ENCODE measurements at regions not wholly inside any gene's neighbourhood (a gene's known extent, or its start where the extent isn't known, plus 50 kb on each side); places are given as distances from the start of the nearest gene placed in this dataset.

- H3K27me3 ChIP-seq (ENCODE audit: control insufficient read depth, insufficient read depth) = no peaks in the 10 kb centered on the region
- WGBS = 61% methylated on average over 9 of the region's 9 CpGs
- ATAC-seq (peak; percentile 54 to 57), DNase-seq (no peak)
- H3K4me1 ChIP-seq (ENCODE audit: control insufficient read depth, insufficient read depth, low read length) = peaks cover 6% of the 10 kb centered on the region
- intact Hi-C loops (cut with DNase I) = no loop called here
- no peaks in the 10 kb centered on the region for H3K9me3 ChIP-seq (ENCODE audit: control insufficient read depth, low read length)
- H3K27ac ChIP-seq (ENCODE audit: low read length) = no peak overlapping the region
- H3K4me3 ChIP-seq (ENCODE audit: low read length) = no peak overlapping the region
Measured at GRCh38 chr2:12514631-12515437, 201.9 kb upstream of the TRIB2 start.

- WGBS = 0% methylated on average over 1 of the region's 1 CpG
- H3K4me1 ChIP-seq (ENCODE audit: control insufficient read depth, insufficient read depth, low read length) = peaks cover 6% of the 10 kb centered on the region
- no peak for ATAC-seq
- H3K4me3 ChIP-seq (ENCODE audit: low read length) = no peak overlapping the region
- no peaks in the 10 kb centered on the region for H3K9me3 ChIP-seq (ENCODE audit: control insufficient read depth, low read length)
- H3K27ac ChIP-seq (ENCODE audit: low read length) = no peak overlapping the region
- DNase-seq = no peak
- intact Hi-C loops (cut with DNase I) = no loop called here
- no peaks in the 10 kb centered on the region for H3K27me3 ChIP-seq (ENCODE audit: control insufficient read depth, insufficient read depth)
Measured at GRCh38 chr2:12515871-12516270, 200.9 kb upstream of the TRIB2 start.

- WGBS = 44% methylated on average over 1 of the region's 1 CpG
- H3K27me3 ChIP-seq (ENCODE audit: control insufficient read depth, insufficient read depth) = no peaks in the 10 kb centered on the region
- ATAC-seq = no peak
- no peak overlapping the region for H3K27ac ChIP-seq (ENCODE audit: low read length)
- DNase-seq = no peak
- no peaks in the 10 kb centered on the region for H3K9me3 ChIP-seq (ENCODE audit: control insufficient read depth, low read length)
- H3K4me3 ChIP-seq (ENCODE audit: low read length) = no peak overlapping the region
- intact Hi-C loops (cut with DNase I) = no loop called here
- H3K4me1 ChIP-seq (ENCODE audit: control insufficient read depth, insufficient read depth, low read length) = peaks cover 6% of the 10 kb centered on the region
Measured at GRCh38 chr2:12533337-12534005, 183.3 kb upstream of the TRIB2 start.

- DNase-seq = peak in 1 of 3 donors; percentile 18
- ATAC-seq = peak in 1 of 2 donors; percentile 50
- intact Hi-C loops (cut with DNase I) = no loop called here
- peaks cover 8% of the 10 kb centered on the region for H3K4me1 ChIP-seq (ENCODE audit: control insufficient read depth, insufficient read depth, low read length)
- no peaks in the 10 kb centered on the region for H3K9me3 ChIP-seq (ENCODE audit: control insufficient read depth, low read length)
- H3K27ac ChIP-seq (ENCODE audit: low read length) = no peak overlapping the region
- H3K27me3 ChIP-seq (ENCODE audit: control insufficient read depth, insufficient read depth) = no peaks in the 10 kb centered on the region
- no peak overlapping the region for H3K4me3 ChIP-seq (ENCODE audit: low read length)
- 44% methylated on average over 3 of the region's 3 CpGs for WGBS
Measured at GRCh38 chr2:12534646-12535263, 182.0 kb upstream of the TRIB2 start.

- Histone ChIP-seq H3K9me3 (ENCODE audit: control insufficient read depth, low read length) (no peaks in the 10 kb centered on the region), H3K27me3 (ENCODE audit: control insufficient read depth, insufficient read depth) (no peaks in the 10 kb centered on the region), H3K4me3 (ENCODE audit: low read length) (no peak overlapping the region), H3K27ac (ENCODE audit: low read length) (no peak overlapping the region), H3K4me1 (ENCODE audit: control insufficient read depth, insufficient read depth, low read length) (peaks cover 8% of the 10 kb centered on the region)
- intact Hi-C loops (cut with DNase I) = no loop called here
- ATAC-seq = no peak
- 48% methylated on average over 4 of the region's 4 CpGs for WGBS
- DNase-seq = no peak
Measured at GRCh38 chr2:12536976-12537375, 179.8 kb upstream of the TRIB2 start.

- 75% methylated on average over 3 of the region's 3 CpGs for WGBS
- Histone ChIP-seq H3K4me1 (ENCODE audit: control insufficient read depth, insufficient read depth, low read length) (peaks cover 8% of the 10 kb centered on the region), H3K27me3 (ENCODE audit: control insufficient read depth, insufficient read depth) (no peaks in the 10 kb centered on the region), H3K9me3 (ENCODE audit: control insufficient read depth, low read length) (no peaks in the 10 kb centered on the region), H3K4me3 (ENCODE audit: low read length) (no peak overlapping the region), H3K27ac (ENCODE audit: low read length) (peak overlapping the region; percentile 57)
- intact Hi-C loops (cut with DNase I) = no loop called here
- no peak for DNase-seq
- ATAC-seq = peak in 1 of 2 donors; percentile 44
Measured at GRCh38 chr2:12538138-12538694, 178.5 kb upstream of the TRIB2 start.

- intact Hi-C loops (cut with DNase I) = no loop called here
- no peak for DNase-seq
- no peak for ATAC-seq
- Histone ChIP-seq H3K27ac (ENCODE audit: low read length) (peak overlapping the region; percentile 2), H3K9me3 (ENCODE audit: control insufficient read depth, low read length) (no peaks in the 10 kb centered on the region), H3K4me3 (ENCODE audit: low read length) (no peak overlapping the region), H3K27me3 (ENCODE audit: control insufficient read depth, insufficient read depth) (no peaks in the 10 kb centered on the region), H3K4me1 (ENCODE audit: control insufficient read depth, insufficient read depth, low read length) (peaks cover 8% of the 10 kb centered on the region)
- WGBS = 85% methylated on average over 9 of the region's 9 CpGs
Measured at GRCh38 chr2:12539336-12539735, 177.4 kb upstream of the TRIB2 start.

GRCh38 chr2:12539776-12540562 is 176.8 kb upstream of the TRIB2 start:
- Histone ChIP-seq H3K9me3 (ENCODE audit: control insufficient read depth, low read length) (no peaks in the 10 kb centered on the region), H3K27ac (ENCODE audit: low read length) (peak overlapping the region; percentile 2), H3K27me3 (ENCODE audit: control insufficient read depth, insufficient read depth) (no peaks in the 10 kb centered on the region), H3K4me3 (ENCODE audit: low read length) (no peak overlapping the region), H3K4me1 (ENCODE audit: control insufficient read depth, insufficient read depth, low read length) (peaks cover 6% of the 10 kb centered on the region)
- intact Hi-C loops (cut with DNase I) = loop anchor here in 1 of 4 donors (10.0 kb wide), 1 partner anchor 175 kb away; the partner anchor contains the start of gene TRIB2
- no peak for DNase-seq
- 73% methylated on average over 10 of the region's 10 CpGs for WGBS
- ATAC-seq = peak; percentile 36 to 66

GRCh38 chr2:12543076-12543977 is 173.4 kb upstream of the TRIB2 start:
- H3K27me3 ChIP-seq (ENCODE audit: control insufficient read depth, insufficient read depth) = no peaks in the 10 kb centered on the region
- no peak overlapping the region for H3K4me3 ChIP-seq (ENCODE audit: low read length)
- WGBS = 71% methylated on average over 11 of the region's 11 CpGs
- intact Hi-C loops (cut with DNase I) = loop anchor here in 1 of 4 donors (10.0 kb wide), 1 partner anchor 171 kb away; the partner anchor contains the start of gene TRIB2
- H3K27ac ChIP-seq (ENCODE audit: low read length) = no peak overlapping the region
- no peaks in the 10 kb centered on the region for H3K9me3 ChIP-seq (ENCODE audit: control insufficient read depth, low read length)
- no peak for DNase-seq
- peaks cover 1% of the 10 kb centered on the region for H3K4me1 ChIP-seq (ENCODE audit: control insufficient read depth, insufficient read depth, low read length)
- no peak for ATAC-seq
